H9 (cell line): ENCODE measurements at regions not wholly inside any gene's neighbourhood (a gene's known extent, or its start where the extent isn't known, plus 50 kb on each side); places are given as distances from the start of the nearest gene placed in this dataset.

Source experiments
- DNase-seq: peaks from one replicate; pipeline ENCODE4 v3.0.0-alpha.2; 2017
- H2AFZ ChIP-seq: one replicate; pipeline ENCODE4 v1.6.1; 2013; ENCODE audit warnings: mild to moderate bottlenecking, low read length, control low read depth, moderate library complexity
- H2AK5ac ChIP-seq: 2 replicates; pipeline ENCODE4 v1.6.1; 2013; ENCODE audit warnings: low read length, control low read depth, mixed read lengths; ENCODE audit not compliant: insufficient read length
- H2BK120ac ChIP-seq: one replicate; pipeline ENCODE4 v1.6.1; 2013; ENCODE audit warnings: low read depth, mild to moderate bottlenecking, low read length, control low read depth, inconsistent platforms; ENCODE audit not compliant: poor library complexity, severe bottlenecking
- H2BK12ac ChIP-seq: 2 replicates; pipeline ENCODE4 v1.6.1; 2013; ENCODE audit warnings: low read length, control low read depth, mixed read lengths, low read depth; ENCODE audit not compliant: insufficient read length
- H2BK15ac ChIP-seq: 2 replicates; pipeline ENCODE4 v1.6.1; 2013; ENCODE audit warnings: low read depth, low read length, control low read depth
- H2BK20ac ChIP-seq: one replicate; pipeline ENCODE4 v1.6.1; 2013; ENCODE audit warnings: low read depth, mild to moderate bottlenecking, low read length, control low read depth, inconsistent platforms; ENCODE audit not compliant: poor library complexity, severe bottlenecking
- H2BK5ac ChIP-seq: 2 replicates; pipeline ENCODE4 v1.6.1; 2013; ENCODE audit warnings: low read length, control low read depth, mixed read lengths; ENCODE audit not compliant: insufficient read length
- H3K14ac ChIP-seq: 2 replicates; pipeline ENCODE4 v1.6.1; 2013; ENCODE audit warnings: low read length, control low read depth; ENCODE audit not compliant: insufficient read depth
- H3K18ac ChIP-seq: 2 replicates; pipeline ENCODE4 v1.6.1; 2013; ENCODE audit warnings: low read depth, mild to moderate bottlenecking, mixed read lengths, low read length, control low read depth; ENCODE audit not compliant: insufficient read length
- H3K23ac ChIP-seq: 2 replicates; pipeline ENCODE4 v1.6.1; 2013; ENCODE audit warnings: low read length, control low read depth, mixed read lengths, low read depth; ENCODE audit not compliant: insufficient read length
- H3K23me2 ChIP-seq: 2 replicates; pipeline ENCODE4 v1.6.1; 2013; ENCODE audit warnings: low read depth, mild to moderate bottlenecking, mixed read lengths, low read length, control low read depth; ENCODE audit not compliant: insufficient read length, poor library complexity, severe bottlenecking
- H3K27ac ChIP-seq: 2 replicates; pipeline ENCODE4 v1.5.1; 2013; ENCODE audit warnings: low read length, control low read depth, mixed read lengths, low read depth; ENCODE audit not compliant: insufficient read length
- H3K27me3 ChIP-seq: 2 replicates; pipeline ENCODE4 v1.6.1; 2013; ENCODE audit warnings: low read length, control low read depth, inconsistent platforms; ENCODE audit not compliant: insufficient read depth
- H3K4ac ChIP-seq: 2 replicates; pipeline ENCODE4 v1.6.1; 2013; ENCODE audit warnings: low read depth, mild to moderate bottlenecking, control low read depth, inconsistent platforms, low read length, moderate library complexity
- H3K4me1 ChIP-seq: 2 replicates; pipeline ENCODE4 v1.6.1; 2013; ENCODE audit warnings: low read length, control low read depth, inconsistent platforms; ENCODE audit not compliant: insufficient read depth
- H3K4me2 ChIP-seq: 2 replicates; pipeline ENCODE4 v1.6.1; 2013; ENCODE audit warnings: low read length, control low read depth, mixed read lengths; ENCODE audit not compliant: insufficient read length, insufficient read depth
- H3K56ac ChIP-seq: 2 replicates; pipeline ENCODE4 v1.6.1; 2013; ENCODE audit warnings: low read depth, mild to moderate bottlenecking, mixed read lengths, low read length, control low read depth; ENCODE audit not compliant: insufficient read length
- H3K79me1 ChIP-seq: 2 replicates; pipeline ENCODE4 v1.6.1; 2013; ENCODE audit warnings: low read depth, mild to moderate bottlenecking, moderate library complexity, low read length, control low read depth, inconsistent platforms; ENCODE audit not compliant: insufficient read depth, poor library complexity, severe bottlenecking
- H3K79me2 ChIP-seq: 2 replicates; pipeline ENCODE4 v1.6.1; 2013; ENCODE audit warnings: low read length, control low read depth, inconsistent platforms; ENCODE audit not compliant: insufficient read depth
- H3K9ac ChIP-seq: 2 replicates; pipeline ENCODE4 v1.6.1; 2013; ENCODE audit warnings: low read length, control low read depth, mixed read lengths; ENCODE audit not compliant: insufficient read length; ENCODE audit errors: extremely low read depth
- H3K9me3 ChIP-seq: one replicate; pipeline ENCODE4 v1.6.1; 2013; ENCODE audit warnings: low read depth, low read length, inconsistent platforms; ENCODE audit not compliant: control insufficient read depth
- H3T11ph ChIP-seq: one replicate; pipeline ENCODE4 v1.6.1; 2013; ENCODE audit warnings: mild to moderate bottlenecking, low read length, control low read depth, inconsistent platforms
- H4K20me1 ChIP-seq: one replicate; pipeline ENCODE4 v1.6.1; 2013; ENCODE audit not compliant: control insufficient read depth, insufficient read length, insufficient read depth
- H4K5ac ChIP-seq: 2 replicates; pipeline ENCODE4 v1.6.1; 2013; ENCODE audit warnings: low read depth, mild to moderate bottlenecking, mixed read lengths, low read length, control low read depth; ENCODE audit not compliant: insufficient read length
- H4K8ac ChIP-seq: replicated peaks from 2 replicates; pipeline ENCODE4 v1.6.1; 2013; ENCODE audit warnings: low read length, control low read depth, mixed read lengths, low read depth; ENCODE audit not compliant: insufficient read length
- H4K91ac ChIP-seq: 2 replicates; pipeline ENCODE4 v1.6.1; 2013; ENCODE audit warnings: low read depth, mild to moderate bottlenecking, moderate library complexity, mixed read lengths, low read length, control low read depth; ENCODE audit not compliant: insufficient read length
- H3K27ac Mint-ChIP-seq, 3 experiments: 2 replicates in 2 of 3; 3 replicates in 1 of 3; pipeline ENCODE4 v1.8.0; 2020 to 2021; ENCODE audit warnings: mixed read lengths in 3 of 3, mild to moderate bottlenecking in 1 of 3, moderate library complexity in 1 of 3
- H3K27me3 Mint-ChIP-seq: 2 replicates; pipeline ENCODE4 v1.8.0; 2021; ENCODE audit warnings: low read depth, mild to moderate bottlenecking, moderate library complexity, mixed read lengths
- H3K36me3 Mint-ChIP-seq, 3 experiments: 2 replicates in 2 of 3; 3 replicates in 1 of 3; pipeline ENCODE4 v1.8.0; 2020 to 2021; ENCODE audit warnings: low read depth in 3 of 3, mixed read lengths in 3 of 3; ENCODE audit not compliant: insufficient read depth in 1 of 3
- H3K4me1 Mint-ChIP-seq, 2 experiments: 2 replicates each; pipeline ENCODE4 v1.8.0; 2020; ENCODE audit warnings: mixed read lengths in 2 of 2
- H3K4me3 Mint-ChIP-seq, 2 experiments: 2 replicates in 1 of 2; 3 replicates in 1 of 2; pipeline ENCODE4 v1.8.0; 2020 to 2021; ENCODE audit warnings: mild to moderate bottlenecking in 2 of 2, mixed read lengths in 2 of 2, moderate library complexity in 1 of 2
- H3K9me3 Mint-ChIP-seq, 2 experiments: 2 replicates in 1 of 2; 3 replicates in 1 of 2; pipeline ENCODE4 v1.8.0; 2020; ENCODE audit warnings: mild to moderate bottlenecking in 2 of 2, mixed read lengths in 2 of 2, moderate library complexity in 1 of 2
- CTCF ChIP-seq: fragments of 200-600 bp; sonication (generic); conservative IDR thresholded peaks from 3 replicates; pipeline ENCODE4 v1.8.0; 2021; ENCODE audit warnings: antibody characterized with exemption, mild to moderate bottlenecking
- WGBS: extraction: QIAGEN DNeasy Blood & Tissue Kit; methylation state at CpG from one replicate; pipeline ENCODE4 v1.1.7; 2013; ENCODE audit warnings: missing lambda C conversion rate, low lambda C conversion rate, mixed read lengths; ENCODE audit not compliant: insufficient read length; ENCODE audit errors: extremely low coverage; 5-methylcytosine and 5-hydroxymethylcytosine counted together

GRCh38 chr4:71231129-71232055, 107.4 kb upstream of the SLC4A4 start:
- Histone ChIP-seq H3T11ph (no peak overlapping the region), H4K20me1 (no peaks in the 10 kb centered on the region), H4K5ac (no peak overlapping the region), H3K14ac (no peak overlapping the region), H2AFZ (no peak overlapping the region), H4K8ac (no peak overlapping the region), H2BK12ac (no peak overlapping the region), H2AK5ac (no peak overlapping the region), H3K23me2 (no peaks in the 10 kb centered on the region), H3K9ac (no peak overlapping the region), H3K79me2 (no peaks in the 10 kb centered on the region), H2BK120ac (no peak overlapping the region), H3K79me1 (no peaks in the 10 kb centered on the region), H3K23ac (no peak overlapping the region), H3K27ac (no peak overlapping the region), H3K4me1 (no peaks in the 10 kb centered on the region), H2BK20ac (no peak overlapping the region), H3K9me3 (no peaks in the 10 kb centered on the region), H2BK15ac (no peak overlapping the region), H3K4ac (no peak overlapping the region), H3K56ac (no peak overlapping the region), H3K4me2 (no peak overlapping the region), H2BK5ac (no peak overlapping the region), H4K91ac (no peak overlapping the region), H3K18ac (no peak overlapping the region), H3K27me3 (no peaks in the 10 kb centered on the region)
- no peak overlapping the region for H3K4me3 Mint-ChIP-seq
- H3K36me3 Mint-ChIP-seq, result no peaks in the 10 kb centered on the region; a peak in 1 of 7 replicates
- no CpG with 5 or more reads among the region's 14 CpGs for WGBS
- peaks cover 27 to 29% of the 10 kb centered on the region in 2 experiments for H3K4me1 Mint-ChIP-seq
- H3K9me3 Mint-ChIP-seq, result no peaks in the 10 kb centered on the region
- H3K27me3 Mint-ChIP-seq, result no peaks in the 10 kb centered on the region
- no peak for TF ChIP-seq CTCF
- DNase-seq, result no peak
- peak overlapping the region in 2 of 3 experiments; percentile 7 to 50; a peak in 2 of 7 replicates for H3K27ac Mint-ChIP-seq
